ENCODE measurements at regions not wholly inside any gene's neighbourhood (a gene's known extent, or its start where the extent isn't known, plus 50 kb on each side); places are given as distances from the start of the nearest gene placed in this dataset.

DNA sequence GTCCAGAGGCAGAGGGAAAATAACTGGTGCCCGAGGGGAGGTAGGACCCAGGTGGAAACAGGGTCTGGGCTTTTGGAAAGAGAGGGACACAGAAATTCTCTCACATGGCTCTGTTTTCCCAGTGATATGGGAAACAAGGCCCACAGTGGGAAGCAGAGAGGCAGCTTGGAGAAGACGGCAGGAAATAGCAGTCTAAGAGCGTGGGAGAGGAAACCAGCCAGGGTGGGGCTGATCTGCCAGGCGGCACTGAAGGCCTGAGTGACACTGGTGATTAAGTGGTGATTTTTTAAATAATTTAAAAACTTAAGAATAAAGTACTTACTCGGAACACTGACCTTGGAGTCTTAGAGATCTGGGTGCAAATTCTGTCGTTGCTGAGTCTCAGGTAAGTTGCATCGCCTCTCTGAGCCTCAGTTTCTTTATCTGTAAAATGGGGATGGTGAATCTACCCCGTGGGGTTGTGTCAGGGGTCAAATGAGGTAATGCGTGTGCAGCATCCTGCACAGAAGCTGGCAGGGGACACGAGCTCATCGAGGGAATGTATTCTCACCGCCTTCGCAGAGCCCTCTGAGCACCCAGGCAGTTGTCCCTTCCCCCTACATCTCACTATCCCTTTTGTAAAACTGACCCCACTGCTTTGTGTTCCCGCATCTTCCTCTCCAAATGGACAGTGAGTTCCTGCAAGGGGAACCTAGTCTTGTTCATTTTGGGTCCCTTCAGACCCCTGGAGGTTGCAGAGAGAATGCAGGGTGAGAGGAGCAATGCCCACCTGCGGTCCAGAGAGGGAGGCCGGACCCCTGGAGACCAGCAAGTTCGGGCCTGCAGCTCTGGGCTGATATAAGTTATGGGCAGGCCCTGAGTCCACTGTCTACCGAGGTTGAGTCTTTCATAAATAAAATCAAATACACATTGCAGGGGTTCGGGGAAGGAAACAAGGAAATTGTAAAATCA lies 228.6 kb upstream of the PMEPA1 start:
- DNase-seq: no peak

DNA sequence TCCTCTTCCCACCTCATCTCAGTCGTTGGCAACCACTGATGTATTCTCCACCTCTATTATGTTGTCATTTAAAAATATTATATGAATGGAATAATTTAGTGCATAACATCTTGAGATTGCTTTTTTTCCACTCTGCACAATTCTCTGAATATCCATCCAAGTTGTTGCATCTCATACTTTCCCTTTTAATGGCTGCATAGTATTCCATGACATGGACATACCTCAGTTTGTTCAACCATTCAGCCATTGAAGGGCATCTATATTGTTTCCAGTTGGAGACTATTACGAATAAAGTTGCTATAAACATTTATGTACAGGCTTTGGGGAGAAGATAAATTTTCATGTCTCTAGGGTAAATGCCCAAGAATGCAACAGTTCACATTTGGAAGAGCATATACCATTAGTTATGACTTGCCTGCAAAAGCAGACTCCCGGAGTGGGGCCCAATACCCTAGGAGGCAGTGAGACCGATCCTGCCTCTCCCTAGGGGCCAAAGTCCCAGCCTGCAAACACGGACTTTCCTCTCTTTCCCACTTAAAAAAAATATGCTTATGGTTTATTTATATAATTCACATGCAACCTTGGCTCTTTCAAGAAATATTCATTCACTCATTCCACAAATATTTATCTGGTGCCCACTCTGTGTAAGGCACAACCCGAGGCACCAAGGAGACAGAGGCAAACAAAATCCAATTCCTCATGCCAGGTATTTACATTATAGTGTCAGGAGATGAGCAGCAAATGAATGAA lies 227.0 kb upstream of the PMEPA1 start:
- no peak for DNase-seq

DNA sequence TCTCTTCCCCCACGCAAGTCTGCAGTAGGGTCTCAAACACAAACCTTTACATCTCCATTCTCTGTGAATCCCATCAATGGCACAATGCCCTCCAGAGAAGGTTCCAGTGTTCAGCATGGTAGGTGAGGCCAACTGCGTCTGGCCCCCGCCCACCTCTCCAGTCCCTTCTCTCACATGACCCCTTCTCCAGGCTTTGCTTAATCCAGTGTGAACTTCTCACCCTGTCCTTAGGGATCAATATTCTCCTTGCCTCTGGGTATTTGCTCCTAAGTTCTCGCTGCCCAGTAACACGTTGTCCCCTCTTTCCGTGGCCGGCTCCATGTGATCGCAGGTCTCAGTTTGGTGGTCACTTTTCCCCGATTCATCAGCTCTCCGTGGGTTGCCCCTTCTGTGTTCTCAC lies 225.1 kb upstream of the PMEPA1 start:
- DNase-seq: no peak

DNA sequence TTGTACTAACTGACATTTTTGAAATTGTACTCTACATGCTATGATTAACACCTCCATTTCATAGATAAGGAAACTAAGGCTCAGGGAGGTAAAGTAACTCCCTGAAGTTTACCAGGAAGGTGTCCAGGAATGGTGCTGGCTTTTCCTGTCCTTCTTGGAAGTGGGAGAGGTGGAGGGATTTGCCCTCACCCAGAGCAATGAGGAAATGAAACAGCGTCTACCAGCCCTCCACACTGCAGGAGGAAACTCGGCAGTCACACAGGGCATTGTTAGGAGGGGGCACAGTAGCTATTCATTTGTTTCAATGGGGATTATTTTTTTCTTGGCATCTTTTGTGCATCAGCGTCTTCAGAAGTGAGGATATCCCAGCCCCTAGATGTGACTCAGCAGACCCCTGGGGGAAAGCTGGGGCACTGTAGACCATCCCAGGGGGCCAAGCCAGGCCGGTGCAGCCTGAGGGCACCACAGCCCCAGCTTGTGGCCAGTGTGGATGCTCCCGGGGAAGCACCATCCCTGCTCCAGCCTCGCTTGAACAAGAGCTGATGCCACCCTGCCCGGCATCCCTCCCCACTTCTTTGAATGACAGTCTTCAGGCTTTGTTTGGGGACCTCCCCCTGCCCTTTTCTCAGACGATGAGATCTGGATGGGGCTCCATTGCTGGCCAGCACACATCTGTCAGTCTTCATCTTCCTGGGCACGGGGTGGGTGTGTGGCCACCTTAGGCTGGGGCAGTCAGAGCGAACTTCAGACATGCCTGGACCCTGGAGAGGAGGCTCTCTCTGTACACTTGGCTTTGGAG lies 224.4 kb upstream of the PMEPA1 start:
- DNase-seq: no peak

DNA sequence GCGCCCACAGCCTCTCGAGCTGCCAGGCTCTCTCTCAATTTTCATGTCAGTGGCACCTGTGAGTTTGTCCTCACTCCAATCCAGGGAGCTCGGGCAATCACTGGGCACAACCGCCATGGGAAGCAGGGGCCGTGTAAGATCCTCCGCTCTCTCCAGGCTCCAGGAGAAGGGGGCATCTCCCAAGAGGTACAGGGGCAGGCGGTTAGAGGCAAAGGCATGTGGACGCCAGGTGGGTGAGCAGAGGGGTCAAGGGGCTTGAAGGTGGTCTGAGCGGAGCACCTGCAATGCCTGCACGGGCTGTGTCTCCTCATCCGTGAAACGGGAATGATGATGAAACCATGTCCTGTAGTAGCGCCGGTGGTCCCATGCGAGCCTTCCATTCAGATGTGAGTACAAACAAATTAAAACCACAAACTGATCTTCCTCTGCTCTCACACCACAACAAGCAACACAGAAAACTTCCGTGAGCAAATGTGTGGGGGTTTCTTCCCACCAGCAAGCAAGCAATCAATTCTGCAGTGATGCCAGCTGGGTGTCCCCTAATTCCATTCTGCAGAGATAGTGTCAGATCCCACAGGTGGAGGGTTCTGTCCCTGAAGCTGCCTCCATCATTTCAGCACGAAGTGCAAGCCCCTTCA lies 222.5 kb upstream of the PMEPA1 start:
- no peak for DNase-seq

DNA sequence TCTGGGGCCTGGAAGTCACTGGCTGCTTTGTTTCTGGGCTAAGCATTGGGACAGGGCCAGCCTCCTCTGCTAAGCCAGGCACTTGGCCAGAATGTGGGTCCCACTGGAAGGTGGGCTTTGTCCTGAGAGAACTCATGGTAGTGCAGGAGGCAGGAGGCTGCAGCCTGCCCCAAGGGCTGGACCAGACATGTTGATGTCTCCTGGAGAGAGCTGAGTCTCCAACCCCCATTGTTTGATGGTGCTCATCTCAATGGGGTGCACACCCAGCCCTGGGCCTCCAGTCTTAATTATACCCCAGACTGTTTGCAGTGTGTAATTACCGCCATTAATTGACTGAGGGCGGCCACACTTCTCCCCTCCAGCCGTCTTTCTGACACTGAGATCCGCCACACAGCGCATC lies 220.5 kb upstream of the PMEPA1 start:
- no peak for DNase-seq

DNA sequence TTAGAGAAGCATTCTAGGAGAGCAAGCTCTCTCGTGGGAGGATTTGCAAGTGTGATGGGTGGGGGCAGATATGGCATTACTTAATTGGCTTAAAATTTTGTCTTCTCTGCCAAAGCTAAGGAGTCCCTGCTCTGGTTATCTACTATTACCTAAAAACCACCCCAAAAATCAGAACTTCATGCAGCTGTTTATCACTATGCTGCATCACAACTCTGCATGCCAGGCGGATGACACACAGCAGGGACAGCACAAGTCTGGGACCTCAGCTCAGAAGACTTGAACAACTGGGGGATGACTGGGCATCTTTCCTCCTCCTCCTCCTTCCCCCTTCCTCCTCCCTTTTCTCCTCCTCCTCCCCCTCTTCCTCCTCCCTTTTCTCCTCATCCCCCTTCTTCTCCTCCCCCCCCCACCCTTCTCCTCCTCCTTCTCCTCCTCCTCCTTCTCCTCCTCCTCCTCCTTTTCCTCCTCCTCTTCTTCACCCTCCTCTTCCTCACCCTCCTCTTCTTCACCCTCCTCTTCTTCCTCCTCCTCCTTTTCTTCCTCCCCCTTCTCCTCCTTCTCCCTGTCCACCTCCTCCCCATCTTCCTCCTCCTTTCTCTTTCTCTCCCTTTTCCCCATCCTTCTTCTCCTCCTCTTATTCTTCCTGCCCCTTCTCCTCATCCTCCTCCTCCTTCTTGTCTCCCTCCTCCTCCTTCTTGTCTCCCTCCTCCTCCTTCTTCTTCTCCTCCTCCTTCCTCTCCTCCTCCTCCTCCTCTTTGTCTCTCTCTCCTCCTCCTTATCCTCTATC lies 218.6 kb upstream of the PMEPA1 start:
- no peak for DNase-seq

DNA sequence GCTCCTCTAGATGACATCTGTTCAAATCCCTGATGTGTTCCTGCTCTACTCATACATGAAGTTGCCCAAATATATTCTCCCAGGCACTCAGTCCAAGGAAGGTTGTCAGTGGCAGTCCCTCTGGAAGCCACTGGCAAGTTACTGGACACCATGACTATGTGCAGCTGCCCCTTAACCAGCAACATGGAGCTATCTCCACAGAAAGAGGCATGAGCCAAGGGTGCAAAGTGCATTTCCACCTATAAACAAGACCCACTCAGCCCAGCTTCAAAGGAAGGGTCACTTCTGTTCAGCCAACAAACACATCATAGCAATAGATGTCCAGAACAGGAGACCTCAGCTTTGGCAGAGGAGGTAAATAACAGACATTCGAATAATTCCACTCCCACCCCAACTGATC lies 217.6 kb upstream of the PMEPA1 start:
- no peak for DNase-seq

DNA sequence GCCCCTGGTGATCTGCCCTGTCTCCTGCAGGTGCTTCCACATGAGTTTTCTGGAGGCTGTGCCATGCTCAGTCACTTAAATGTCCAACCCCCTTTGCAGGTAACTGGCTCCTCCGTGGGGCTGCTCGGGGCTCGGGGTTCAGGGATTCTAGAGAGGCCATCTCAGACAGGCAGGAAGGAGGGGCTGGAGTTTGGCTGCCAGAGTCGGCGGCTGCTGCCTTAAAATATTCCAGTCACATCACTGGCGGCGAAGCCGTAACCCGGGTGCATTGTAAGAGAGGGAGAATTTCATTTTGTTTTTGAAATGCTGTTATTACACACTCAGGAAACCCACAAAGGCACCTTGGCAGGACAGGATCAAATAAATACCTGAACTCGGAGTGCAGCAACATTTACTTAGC lies 212.9 kb upstream of the PMEPA1 start:
- no peak for DNase-seq

DNA sequence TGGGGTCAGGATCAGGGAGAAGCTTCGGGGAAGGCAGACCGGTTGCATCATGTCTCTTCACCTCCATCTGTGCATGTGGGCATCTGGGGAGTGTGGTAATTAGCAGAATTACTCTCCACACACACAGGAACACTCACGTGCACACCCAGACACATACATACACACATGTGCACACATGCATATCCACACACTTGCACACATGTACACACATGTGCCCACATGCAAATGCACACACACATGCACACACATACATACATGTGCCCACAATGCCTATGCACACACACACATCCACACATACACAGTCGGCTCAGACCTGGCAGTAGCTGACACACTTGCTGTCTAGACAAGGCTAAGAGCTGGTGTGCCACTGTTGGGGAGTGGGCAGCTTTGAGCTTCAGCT lies 212.3 kb upstream of the PMEPA1 start:
- no peak for DNase-seq

DNA sequence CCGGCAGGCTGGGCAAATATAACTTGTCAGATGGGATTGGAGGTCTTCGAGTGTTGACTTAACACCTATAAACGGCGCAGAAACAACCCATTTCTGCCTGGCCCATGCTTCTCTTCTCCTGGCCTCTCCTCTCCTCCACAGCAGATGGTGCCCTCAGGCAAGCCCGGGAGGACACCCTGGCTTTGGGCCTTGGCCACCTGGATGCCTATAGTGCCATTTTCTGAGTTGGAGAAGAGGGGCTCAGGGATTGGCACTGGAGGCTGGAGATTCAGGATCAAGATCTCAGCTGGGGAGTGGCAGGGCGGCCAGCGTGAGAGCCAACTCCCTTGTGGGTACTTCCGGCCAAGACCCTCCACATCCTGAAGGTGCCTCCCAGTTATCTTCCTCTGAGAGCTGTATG lies 211.9 kb upstream of the PMEPA1 start:
- DNase-seq: no peak

DNA sequence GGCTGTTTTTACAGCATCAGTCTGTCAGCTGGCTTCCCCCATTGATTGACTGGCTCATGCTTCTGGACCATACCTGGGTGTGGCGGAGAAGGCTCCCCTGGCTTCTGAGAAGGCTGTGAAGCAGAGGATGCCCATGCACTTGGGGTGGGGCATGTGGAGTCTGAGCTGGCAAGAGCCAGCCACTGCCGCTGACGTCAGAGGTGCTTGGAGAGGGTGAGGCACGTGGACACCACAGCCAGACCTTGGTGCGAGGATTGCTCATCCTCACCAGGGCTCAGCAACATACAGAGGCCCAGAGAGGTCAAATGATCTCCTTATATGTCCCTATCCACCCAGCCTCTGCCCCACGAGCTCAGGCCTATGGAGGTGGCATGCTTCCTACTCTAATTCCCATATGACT lies 211.2 kb upstream of the PMEPA1 start:
- DNase-seq: no peak

DNA sequence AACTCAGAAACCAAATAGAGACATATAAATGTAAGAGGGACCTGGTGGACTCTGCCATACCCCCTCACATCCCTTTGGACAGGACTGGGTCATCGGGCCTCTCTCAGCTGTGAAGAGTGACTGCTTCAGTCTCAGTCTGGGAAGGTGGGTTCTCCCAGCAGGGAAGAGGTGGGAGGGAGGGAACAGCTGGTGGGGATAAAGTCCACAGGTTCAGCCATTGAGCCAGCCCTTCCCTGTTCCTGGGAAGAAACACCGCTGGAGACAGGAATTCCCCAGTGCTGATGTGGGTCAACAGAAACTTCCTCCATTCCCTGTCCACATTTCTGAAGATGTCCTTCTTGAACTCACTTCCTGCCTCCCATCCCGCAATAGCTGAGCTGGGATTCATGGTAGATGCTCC lies 209.2 kb upstream of the PMEPA1 start:
- no peak for DNase-seq

DNA sequence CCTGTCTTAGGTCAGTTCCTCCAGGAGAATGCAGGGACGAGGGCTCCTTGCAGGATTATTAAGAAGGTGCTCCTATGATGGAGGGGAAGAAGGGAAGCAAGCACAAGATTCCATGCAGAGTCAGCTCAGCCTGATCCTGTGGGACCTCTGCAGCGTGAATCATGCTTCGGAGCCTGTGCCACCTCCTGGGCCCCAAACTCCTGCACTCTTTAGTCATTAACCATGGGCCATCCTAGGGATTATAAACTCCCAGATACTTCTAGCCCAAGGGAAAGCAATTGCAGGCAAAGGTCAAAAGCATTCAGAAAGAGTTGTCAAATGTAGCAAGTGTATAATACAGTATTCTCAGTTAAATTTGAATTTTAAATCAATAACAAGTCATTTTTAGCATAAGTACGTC lies 208.7 kb upstream of the PMEPA1 start:
- DNase-seq: no peak

DNA sequence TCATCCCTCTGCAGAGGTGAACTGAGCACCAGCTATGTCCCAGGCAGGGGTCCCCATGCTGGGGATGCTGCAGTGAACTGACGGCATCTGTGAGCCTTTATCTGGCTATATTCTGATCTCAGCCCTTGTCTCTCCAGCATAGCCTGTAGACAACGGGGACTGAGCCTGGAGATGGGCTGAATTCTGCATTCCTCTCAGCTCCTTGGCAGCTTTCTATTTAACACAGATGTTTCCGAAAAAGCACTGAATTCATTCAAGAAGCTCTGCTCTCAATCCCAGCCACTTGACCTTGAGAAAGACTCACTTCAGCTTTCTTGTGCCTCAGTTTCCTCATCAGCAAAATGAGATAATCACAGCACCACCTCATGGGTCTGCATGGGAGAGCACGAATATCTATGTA lies 204.4 kb upstream of the PMEPA1 start:
- no peak for DNase-seq

DNA sequence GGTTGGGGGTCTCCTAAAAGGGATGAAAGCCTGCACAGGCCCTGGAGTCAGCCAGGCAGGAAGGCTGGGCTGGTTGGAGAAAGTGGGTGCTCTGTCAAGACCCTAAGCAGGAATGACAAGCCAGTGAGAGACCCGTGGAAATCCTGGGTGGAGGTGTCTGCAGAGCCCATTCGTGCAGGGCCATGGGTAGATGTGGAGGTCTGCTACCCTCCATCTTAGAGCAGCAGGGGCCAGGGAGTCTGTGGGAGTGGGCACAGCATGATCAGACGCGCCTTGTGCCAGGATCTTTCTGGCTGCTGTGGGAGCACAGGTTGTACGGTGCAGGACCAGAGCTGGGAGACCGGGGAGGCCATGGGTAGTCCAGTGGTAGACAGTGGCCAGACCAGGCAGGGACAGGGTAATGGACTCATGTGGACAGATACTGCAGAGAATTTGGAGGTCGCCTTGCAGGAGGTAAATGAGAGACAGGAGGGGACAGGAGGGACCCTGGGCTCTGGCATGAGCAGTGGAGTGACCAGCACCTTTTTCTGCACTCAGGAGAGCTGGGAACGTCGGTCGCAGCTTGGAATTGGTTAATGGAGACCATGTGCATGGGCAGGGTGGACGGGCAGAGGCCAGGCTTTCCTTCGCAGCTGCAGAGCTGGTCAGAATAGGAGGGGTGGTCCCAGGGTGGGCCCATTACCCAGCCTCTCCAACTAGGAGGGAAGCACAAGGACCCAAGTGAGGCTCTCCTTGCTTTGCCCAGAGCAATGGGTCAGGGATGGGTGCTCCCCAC lies 203.5 kb upstream of the PMEPA1 start:
- no peak for DNase-seq

DNA sequence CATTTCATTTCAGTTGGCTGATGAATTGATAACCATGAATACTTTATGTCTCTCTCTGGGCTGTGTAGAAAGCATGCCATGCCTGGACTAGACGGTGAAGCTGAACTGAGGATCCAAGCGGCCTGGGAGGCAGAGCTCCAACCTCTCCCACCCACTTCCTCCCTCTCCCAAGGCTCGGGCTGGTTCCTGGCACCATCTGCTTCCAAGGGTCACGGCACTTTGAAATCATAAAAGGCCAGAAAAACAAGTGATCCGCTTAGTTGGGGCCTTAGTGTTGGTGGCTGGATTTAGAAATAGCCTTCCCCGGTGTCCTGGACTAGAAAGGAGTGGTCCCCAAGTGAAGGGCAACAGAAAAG lies 202.4 kb upstream of the PMEPA1 start:
- no peak for DNase-seq

DNA sequence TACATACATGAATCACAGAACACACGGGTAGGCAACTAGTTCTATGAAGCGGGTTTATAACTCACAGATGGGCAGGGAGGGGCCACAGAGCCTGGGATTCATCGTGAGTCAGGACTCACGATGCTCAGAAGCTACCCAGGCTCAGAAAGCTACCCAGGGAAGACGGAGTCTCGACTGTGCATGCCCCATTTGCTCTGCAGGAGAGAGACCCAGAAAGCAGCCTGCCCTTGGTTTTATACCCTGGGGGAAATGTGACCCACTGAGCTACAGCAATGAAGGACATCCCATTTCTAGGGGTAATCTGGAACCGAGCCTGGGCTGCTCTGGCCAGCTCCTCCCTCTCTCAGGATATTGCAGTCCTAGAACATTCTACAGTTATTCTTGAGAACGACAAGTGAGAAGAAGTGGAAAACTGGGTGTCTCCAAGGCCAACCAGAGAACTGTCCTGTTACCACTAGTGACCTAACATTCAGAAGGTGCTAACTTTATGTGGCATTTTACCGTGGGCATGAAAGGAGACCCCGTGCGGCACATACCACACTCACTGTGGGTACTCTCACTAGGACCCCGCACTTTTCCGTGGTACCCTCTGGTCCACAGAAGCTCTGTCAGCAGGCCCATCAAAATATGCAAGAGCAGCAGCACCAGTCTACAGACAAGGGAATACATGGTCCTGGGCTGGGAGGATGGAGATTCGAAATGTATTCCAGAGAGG lies 201.9 kb upstream of the PMEPA1 start:
- no peak for DNase-seq

DNA sequence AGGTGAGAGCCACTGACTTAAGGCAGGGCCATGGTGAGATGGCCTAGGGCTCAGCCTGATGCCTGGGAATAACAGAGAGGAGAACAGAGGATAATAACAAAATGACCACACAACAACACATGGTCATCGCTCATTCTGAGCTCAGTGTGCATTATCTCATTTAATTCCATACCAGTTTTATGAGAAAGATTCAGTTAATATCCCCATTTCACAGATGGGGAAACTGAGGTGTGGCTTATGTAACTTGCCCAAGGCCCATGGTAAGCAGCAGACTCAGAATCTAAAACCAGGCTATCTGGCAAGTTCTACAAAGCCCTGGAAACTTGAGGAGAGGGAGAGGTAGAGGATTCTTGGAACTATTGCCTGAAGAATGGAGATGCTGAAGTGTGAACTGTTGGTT lies 200.9 kb upstream of the PMEPA1 start:
- no peak for DNase-seq

DNA sequence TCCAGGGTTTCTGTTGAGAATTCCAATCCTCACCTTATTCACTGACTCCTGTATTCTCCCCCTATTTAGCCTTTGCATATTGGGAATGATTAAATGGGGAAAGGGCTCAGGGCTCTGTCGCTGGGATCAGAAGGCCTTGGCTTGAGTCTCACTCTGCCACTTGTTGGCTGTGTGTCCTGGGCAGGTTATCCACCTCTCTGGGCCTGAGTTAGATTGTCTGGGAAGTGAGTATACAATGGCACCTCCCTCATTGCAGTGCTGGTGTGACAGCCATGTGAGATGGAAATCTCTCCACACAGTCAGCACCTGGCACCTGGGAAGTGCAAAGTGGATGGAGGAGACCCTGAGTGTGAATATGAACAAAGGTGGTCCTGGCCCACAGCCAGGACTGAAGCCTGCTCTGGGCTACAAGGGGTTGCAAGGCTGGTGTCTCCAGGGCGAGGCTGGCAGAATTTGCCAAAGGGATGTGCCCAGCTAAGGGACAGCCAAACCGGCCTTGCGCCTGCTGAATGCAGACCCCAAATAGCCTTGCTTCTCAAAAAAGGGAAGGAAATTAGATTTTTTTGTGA lies 200.0 kb upstream of the PMEPA1 start:
- no peak for DNase-seq
